Muscle of leg (tissue), 3 donors: ENCODE measurements at regions not wholly inside any gene's neighbourhood (a gene's known extent, or its start where the extent isn't known, plus 50 kb on each side); places are given as distances from the start of the nearest gene placed in this dataset.
"Not testable (repeated sequence)": the region's sequence is repeated elsewhere in the genome, so short reads cannot be mapped to it uniquely, and the experiment has no call there.

Experiments
- DNase-seq: peaks from one replicate; pipeline ENCODE4 v3.0.0; 2013
- H3K27ac ChIP-seq: one replicate; pipeline ENCODE4 v1.5.1; 2013; ENCODE audit warnings: mild to moderate bottlenecking, low read length, control low read depth
- H3K27me3 ChIP-seq: one replicate; pipeline ENCODE4 v1.6.1; 2013; ENCODE audit warnings: low read length; ENCODE audit not compliant: control insufficient read depth, insufficient read depth
- H3K36me3 ChIP-seq: one replicate; pipeline ENCODE4 v1.6.1; 2013; ENCODE audit warnings: low read length; ENCODE audit not compliant: control insufficient read depth, insufficient read depth
- H3K4me1 ChIP-seq: one replicate; pipeline ENCODE4 v1.6.1; 2013; ENCODE audit warnings: low read length; ENCODE audit not compliant: control insufficient read depth, insufficient read depth
- H3K4me3 ChIP-seq: one replicate; pipeline ENCODE4 v1.5.1; 2013; ENCODE audit warnings: low read length, control low read depth
- H3K9me3 ChIP-seq: replicated peaks from 2 replicates; pipeline ENCODE4 v1.6.1; 2013; ENCODE audit warnings: low read depth, low read length; ENCODE audit not compliant: control insufficient read depth
- WGBS: methylation state at CpG from one replicate; pipeline ENCODE4 v1.1.5; 2013; ENCODE audit warnings: missing lambda C conversion rate; ENCODE audit not compliant: insufficient coverage; 5-methylcytosine and 5-hydroxymethylcytosine counted together

- H3K4me1 ChIP-seq, result no peaks in the 10 kb centered on the region
- H3K27ac ChIP-seq, result no peak overlapping the region
- no peaks in the 10 kb centered on the region for H3K36me3 ChIP-seq
- no peaks in the 10 kb centered on the region for H3K27me3 ChIP-seq
- H3K4me3 ChIP-seq, result no peak overlapping the region
- DNase-seq, result no peak
- no peaks in the 10 kb centered on the region for H3K9me3 ChIP-seq
- 25% methylated on average over 1 of the region's 2 CpGs for WGBS
Observed at GRCh38 chr10:2205406-2205805, 468.1 kb upstream of the ADARB2 start.

- 42% methylated on average over 2 of the region's 8 CpGs for WGBS
- no peaks in the 10 kb centered on the region for H3K4me1 ChIP-seq
Observed at GRCh38 chr10:2202401-2202800, 465.1 kb upstream of the ADARB2 start.

GRCh38 chr10:2201534-2202099 lies 464.3 kb upstream of the ADARB2 start:
- no peaks in the 10 kb centered on the region for H3K27me3 ChIP-seq
- no peak for DNase-seq
- no peaks in the 10 kb centered on the region for H3K9me3 ChIP-seq
- 90% methylated on average over 5 of the region's 6 CpGs for WGBS
- no peaks in the 10 kb centered on the region for H3K4me1 ChIP-seq
- H3K27ac ChIP-seq, result no peak overlapping the region
- H3K4me3 ChIP-seq, result no peak overlapping the region
- H3K36me3 ChIP-seq, result no peaks in the 10 kb centered on the region

More at GRCh38 chr10:2202401-2202800, 465.1 kb upstream of the ADARB2 start:
- no peaks in the 10 kb centered on the region for H3K36me3 ChIP-seq
- DNase-seq, result peak; percentile 62
- no peaks in the 10 kb centered on the region for H3K27me3 ChIP-seq
- H3K4me3 ChIP-seq, result no peak overlapping the region
- H3K27ac ChIP-seq, result no peak overlapping the region
- H3K9me3 ChIP-seq, result no peaks in the 10 kb centered on the region

- Histone ChIP-seq H3K36me3 (no peaks in the 10 kb centered on the region), H3K27ac (no peak overlapping the region), H3K4me3 (no peak overlapping the region), H3K27me3 (no peaks in the 10 kb centered on the region), H3K4me1 (no peaks in the 10 kb centered on the region), H3K9me3 (no peaks in the 10 kb centered on the region)
- DNase-seq, result no peak
Observed at GRCh38 chr10:2197663-2198062, 460.3 kb upstream of the ADARB2 start.

- H3K9me3 ChIP-seq, result no peaks in the 10 kb centered on the region
- no peaks in the 10 kb centered on the region for H3K4me1 ChIP-seq
- H3K27me3 ChIP-seq, result no peaks in the 10 kb centered on the region
- no peak overlapping the region for H3K4me3 ChIP-seq
- H3K27ac ChIP-seq, result no peak overlapping the region
- no peak for DNase-seq
- no CpG with 5 or more reads among the region's 4 CpGs for WGBS
- no peaks in the 10 kb centered on the region for H3K36me3 ChIP-seq
Observed at GRCh38 chr10:2196272-2196671, 458.9 kb upstream of the ADARB2 start.

GRCh38 chr10:2189356-2189755 lies 452.0 kb upstream of the ADARB2 start:
- H3K27me3 ChIP-seq, H3K4me3 ChIP-seq, DNase-seq, H3K36me3 ChIP-seq, H3K27ac ChIP-seq, H3K4me1 ChIP-seq, H3K9me3 ChIP-seq: not testable (repeated sequence)
- WGBS, result 92% methylated on average over 3 of the region's 4 CpGs

GRCh38 chr10:2188371-2188770 lies 451.0 kb upstream of the ADARB2 start:
- H3K4me3 ChIP-seq, result no peak overlapping the region
- DNase-seq, result no peak
- H3K27ac ChIP-seq, result no peak overlapping the region
- H3K27me3 ChIP-seq, result no peaks in the 10 kb centered on the region
- no peaks in the 10 kb centered on the region for H3K4me1 ChIP-seq
- H3K36me3 ChIP-seq, result no peaks in the 10 kb centered on the region
- H3K9me3 ChIP-seq, result no peaks in the 10 kb centered on the region
- no CpG with 5 or more reads among the region's 4 CpGs for WGBS

GRCh38 chr10:2173327-2173726 lies 436.0 kb upstream of the ADARB2 start:
- Histone ChIP-seq H3K27me3 (no peaks in the 10 kb centered on the region), H3K4me3 (no peak overlapping the region), H3K36me3 (no peaks in the 10 kb centered on the region), H3K4me1 (no peaks in the 10 kb centered on the region), H3K27ac (no peak overlapping the region), H3K9me3 (no peaks in the 10 kb centered on the region)
- peak; percentile 54 for DNase-seq
- WGBS, result no CpG with 5 or more reads among the region's 2 CpGs

- Histone ChIP-seq H3K4me3 (no peak overlapping the region), H3K36me3 (no peaks in the 10 kb centered on the region), H3K27ac (no peak overlapping the region), H3K27me3 (no peaks in the 10 kb centered on the region), H3K9me3 (no peaks in the 10 kb centered on the region), H3K4me1 (no peaks in the 10 kb centered on the region)
- DNase-seq, result peak; percentile 36
- WGBS, result 45% methylated on average over 11 of the region's 18 CpGs
Observed at GRCh38 chr10:2165771-2166460, 428.6 kb upstream of the ADARB2 start.

GRCh38 chr10:2150288-2150687 lies 413.0 kb upstream of the ADARB2 start:
- Histone ChIP-seq H3K27me3 (peaks cover 2% of the 10 kb centered on the region), H3K4me3 (no peak overlapping the region), H3K27ac (no peak overlapping the region), H3K4me1 (no peaks in the 10 kb centered on the region), H3K9me3 (no peaks in the 10 kb centered on the region), H3K36me3 (no peaks in the 10 kb centered on the region)
- 69% methylated on average over 2 of the region's 4 CpGs for WGBS
- no peak for DNase-seq
